ENCODE measurements at regions not wholly inside any gene's neighbourhood (a gene's known extent, or its start where the extent isn't known, plus 50 kb on each side); places are given as distances from the start of the nearest gene placed in this dataset.

DNA sequence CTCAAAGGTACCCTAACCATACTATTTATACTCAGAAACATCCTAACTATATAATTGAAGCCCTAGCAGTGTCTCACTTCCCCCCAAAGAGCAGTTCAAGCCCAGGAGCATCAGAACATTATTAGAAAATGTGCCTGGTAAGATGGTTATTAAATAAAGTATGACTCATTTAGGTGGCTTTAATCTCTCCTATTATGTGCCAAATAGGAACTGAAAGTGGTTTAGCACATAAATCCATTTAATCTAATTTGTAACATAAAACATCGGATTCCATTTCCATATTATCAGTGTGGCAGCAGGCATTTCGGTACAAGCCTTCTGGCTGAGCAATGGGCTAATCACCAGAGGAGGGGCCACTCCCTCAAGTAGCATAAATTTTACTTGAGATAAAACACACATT is 395.2 kb upstream of the TMTC1 start:
- no peak for TF ChIP-seq CTCF (optimal IDR thresholded peaks at IDR 0.05 in 1 of 3, IDR thresholded peaks at IDR 0.05 in 1 of 3, conservative IDR thresholded peaks at IDR 0.05 in 1 of 3; ENCODE audit: extremely low read depth in 1 of 3, insufficient read depth in 2 of 3, low read length in 3 of 3)
- TF ChIP-seq EZH2 (IDR thresholded peaks at IDR 0.05; ENCODE audit: low read length) = no peak

All from keratinocyte (primary cell).